Skeletal muscle cell (primary cell): ENCODE measurements at regions not wholly inside any gene's neighbourhood (a gene's known extent, or its start where the extent isn't known, plus 50 kb on each side); places are given as distances from the start of the nearest gene placed in this dataset.
"Not testable (repeated sequence)": the region's sequence is repeated elsewhere in the genome, so short reads cannot be mapped to it uniquely, and the experiment has no call there.

Source experiments
- DNase-seq: peaks from one replicate; pipeline ENCODE4 v3.0.0-alpha.2; 2010; ENCODE audit warnings: low read depth
- H3K4me3 ChIP-seq: 2 replicates; pipeline ENCODE4 v1.5.1; 2011; ENCODE audit warnings: low read depth, mild to moderate bottlenecking, control low read depth, low read length, moderate library complexity

GRCh38 chr21:36245649-36246048 is 74.3 kb upstream of the MORC3 start:
- DNase-seq, result no peak
- no peak overlapping the region for H3K4me3 ChIP-seq

- DNase-seq, result no peak
- no peak overlapping the region for H3K4me3 ChIP-seq
These were observed 73.8 kb upstream of the MORC3 start for GRCh38 chr21:36246080-36246631.

- DNase-seq, result no peak
These were observed 72.5 kb upstream of the MORC3 start for GRCh38 chr21:36247316-36248010.

DNA sequence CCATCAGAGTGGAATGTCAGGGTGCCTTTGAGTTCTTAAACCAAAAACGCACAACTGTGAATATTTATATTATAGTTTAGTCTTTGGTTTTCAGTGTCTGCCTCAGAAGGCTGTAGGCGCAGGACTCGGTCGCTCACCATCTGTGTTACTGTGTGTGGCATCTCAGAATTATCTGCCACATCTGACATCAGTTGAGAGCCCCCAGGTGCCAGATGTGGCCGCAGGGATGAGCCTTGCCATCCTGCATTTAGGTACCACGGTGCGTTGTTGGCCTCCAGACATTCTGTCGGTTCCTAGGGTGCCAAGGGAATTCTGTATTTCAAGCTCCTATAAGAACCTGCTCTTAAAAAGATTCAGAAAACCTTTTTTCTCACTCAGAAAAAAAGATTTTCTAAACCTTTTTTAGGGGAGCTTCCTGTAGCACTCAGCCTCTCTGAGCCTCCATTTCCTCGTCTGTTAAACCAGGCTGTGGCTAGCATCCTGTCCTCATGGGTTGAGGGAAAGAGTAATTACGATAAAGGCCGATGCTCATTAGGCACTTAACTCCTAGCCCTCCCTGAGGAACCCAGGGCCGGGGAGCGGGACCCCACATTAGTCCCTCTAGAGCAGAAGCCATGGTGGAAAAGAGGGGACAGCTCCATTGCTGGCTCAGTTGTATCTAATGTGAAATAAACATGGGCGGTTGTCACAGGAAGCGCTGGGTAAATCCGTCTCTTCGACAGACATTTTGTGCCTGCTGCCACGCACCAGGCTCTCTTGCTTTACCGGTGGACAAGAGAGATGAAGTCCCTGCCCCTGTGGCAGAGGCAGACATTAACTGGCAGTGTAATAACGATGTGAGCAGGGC is 70.2 kb upstream of the MORC3 start:
- DNase-seq, result no peak
- H3K4me3 ChIP-seq, result no peak overlapping the region

More at GRCh38 chr21:36247316-36248010, 72.5 kb upstream of the MORC3 start:
- H3K4me3 ChIP-seq, result no peak overlapping the region

DNA sequence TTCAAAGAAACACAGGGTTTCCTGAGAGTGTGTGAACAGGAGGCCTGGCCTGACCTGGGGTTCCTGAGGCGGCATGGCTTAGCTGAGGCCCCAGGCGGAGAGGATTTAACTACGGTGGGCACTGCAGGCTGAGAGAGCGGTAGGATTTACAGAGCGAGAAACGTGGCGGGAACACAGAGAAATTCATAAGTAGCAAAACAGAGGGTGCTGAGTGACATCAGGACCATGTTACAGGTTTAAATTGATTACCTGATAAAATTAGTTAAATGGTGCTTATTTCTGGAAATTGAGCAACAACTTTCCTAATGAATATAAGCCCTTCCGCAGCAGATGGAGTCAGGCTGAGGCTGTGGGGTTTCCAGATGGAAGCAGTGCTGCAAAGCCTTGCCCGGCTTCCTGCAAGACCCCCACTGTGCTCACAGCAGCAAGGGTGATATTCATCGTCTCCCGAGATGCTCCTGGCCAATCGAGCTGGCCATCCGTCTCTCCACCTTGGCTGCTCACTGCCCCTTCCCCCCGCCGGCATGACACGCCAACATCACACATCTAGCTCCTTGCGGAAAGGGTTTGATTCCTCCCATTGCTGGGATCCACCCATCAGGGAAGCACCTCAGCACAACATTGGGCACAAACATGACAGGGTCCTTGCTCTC is 69.4 kb upstream of the MORC3 start:
- H3K4me3 ChIP-seq, result no peak overlapping the region
- DNase-seq, result no peak

GRCh38 chr21:36254106-36254941 is 65.7 kb upstream of the MORC3 start:
- no peak overlapping the region for H3K4me3 ChIP-seq
- DNase-seq, result no peak

GRCh38 chr21:36255663-36256062 is 64.3 kb upstream of the MORC3 start:
- H3K4me3 ChIP-seq, result no peak overlapping the region
- DNase-seq, result no peak

GRCh38 chr21:36257657-36258056 is 62.3 kb upstream of the MORC3 start:
- no peak for DNase-seq
- H3K4me3 ChIP-seq, result no peak overlapping the region

GRCh38 chr21:36260030-36260787 is 59.8 kb upstream of the MORC3 start:
- peak; percentile 21 for DNase-seq

DNA sequence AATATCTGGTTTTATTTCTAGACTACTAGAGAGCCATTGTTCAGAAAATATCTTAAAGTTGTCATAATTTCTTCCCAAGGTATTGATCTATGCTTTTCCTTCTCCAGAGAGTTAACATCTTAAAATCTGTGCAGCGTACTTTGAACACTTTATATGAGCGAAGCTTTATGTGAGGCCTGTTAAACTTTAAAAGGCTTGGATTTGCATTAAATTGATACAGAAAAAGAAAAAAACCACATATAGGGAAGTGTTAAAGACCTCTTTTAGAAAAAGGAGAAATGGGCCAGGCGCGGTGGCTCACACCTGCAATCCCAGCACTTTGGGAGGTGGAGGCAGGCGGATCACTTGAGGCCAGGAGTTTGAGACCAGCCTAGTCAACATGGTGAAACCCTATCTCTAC is 59.2 kb upstream of the MORC3 start:
- DNase-seq, result no peak

More at GRCh38 chr21:36260030-36260787, 59.8 kb upstream of the MORC3 start:
- H3K4me3 ChIP-seq, result peak overlapping the region; percentile 52

DNA sequence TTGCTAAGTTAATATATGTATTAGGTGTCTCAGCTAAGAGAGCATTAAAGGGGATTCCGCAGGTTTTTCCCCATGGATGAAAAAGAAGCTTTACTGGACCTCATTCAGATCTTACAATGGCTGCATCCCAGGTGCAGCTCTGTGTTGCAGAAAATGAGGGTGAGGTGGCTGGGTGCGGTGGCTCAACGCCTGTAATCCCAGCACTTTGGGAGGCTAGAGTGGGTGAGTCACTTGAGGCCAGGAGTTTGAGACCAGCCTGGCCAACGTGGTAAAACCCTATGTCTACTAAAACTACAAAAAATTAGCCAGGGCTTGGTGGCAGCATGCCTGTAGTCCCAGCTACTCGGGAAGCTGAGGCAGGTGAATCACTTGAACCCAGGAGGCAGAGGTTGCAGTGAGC is 58.5 kb upstream of the MORC3 start:
- DNase-seq, result no peak
- H3K4me3 ChIP-seq, result no peak overlapping the region

More for the DNA sequence above, 59.2 kb upstream of the MORC3 start:
- no peak overlapping the region for H3K4me3 ChIP-seq

- no peak overlapping the region for H3K4me3 ChIP-seq
- DNase-seq, result no peak
These were observed 56.2 kb upstream of the MORC3 start for GRCh38 chr21:36263797-36264196.

- H3K4me3 ChIP-seq, result no peak overlapping the region
- no peak for DNase-seq
These were observed 54.6 kb upstream of the MORC3 start for GRCh38 chr21:36265431-36265830.

- not testable (repeated sequence) for H3K4me3 ChIP-seq, DNase-seq
These were observed 52.2 kb upstream of the MORC3 start for GRCh38 chr21:36267828-36268227.

- H3K4me3 ChIP-seq, DNase-seq: not testable (repeated sequence)
These were observed 51.7 kb upstream of the MORC3 start for GRCh38 chr21:36268264-36268663.
